WTC11 (cell line): ENCODE measurements at regions not wholly inside any gene's neighbourhood (a gene's known extent, or its start where the extent isn't known, plus 50 kb on each side); places are given as distances from the start of the nearest gene placed in this dataset.

Experiments
- CTCF ChIP-seq: fragments of 200-600 bp; IDR thresholded peaks from 2 replicates; pipeline ENCODE4 v1.8.0; 2022; ENCODE audit warnings: antibody characterized with exemption
- TF ChIP-seq, protein P1 (sequence below): sonication (generic); formaldehyde crosslinking; IDR thresholded peaks from 2 replicates; pipeline ENCODE4 v1.8.0; 2022; ENCODE audit warnings: mild to moderate bottlenecking, missing genetic modification reagents

DNA sequence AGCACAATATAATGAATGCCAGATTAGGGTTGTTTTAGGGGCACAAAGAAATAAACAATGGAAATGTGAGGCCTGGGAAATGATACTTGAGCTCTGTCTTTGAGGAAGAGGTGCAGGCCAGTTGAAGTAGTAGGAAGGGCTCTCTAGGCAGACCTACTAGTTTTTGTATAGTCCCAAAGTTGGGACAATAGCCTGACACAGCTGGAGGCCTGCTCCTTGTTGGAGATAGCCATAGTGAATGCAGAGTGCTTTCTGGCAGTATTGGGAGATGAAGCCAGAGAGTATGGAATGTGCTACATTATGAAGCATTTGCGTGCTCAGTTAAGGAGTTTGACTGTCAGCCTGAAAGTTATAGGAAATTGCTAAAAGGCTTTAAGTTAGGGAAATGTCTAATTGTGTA, 251.2 kb upstream of the ZPLD1 start:
- TF ChIP-seq CTCF = no peak
- TF ChIP-seq, protein P1, sequence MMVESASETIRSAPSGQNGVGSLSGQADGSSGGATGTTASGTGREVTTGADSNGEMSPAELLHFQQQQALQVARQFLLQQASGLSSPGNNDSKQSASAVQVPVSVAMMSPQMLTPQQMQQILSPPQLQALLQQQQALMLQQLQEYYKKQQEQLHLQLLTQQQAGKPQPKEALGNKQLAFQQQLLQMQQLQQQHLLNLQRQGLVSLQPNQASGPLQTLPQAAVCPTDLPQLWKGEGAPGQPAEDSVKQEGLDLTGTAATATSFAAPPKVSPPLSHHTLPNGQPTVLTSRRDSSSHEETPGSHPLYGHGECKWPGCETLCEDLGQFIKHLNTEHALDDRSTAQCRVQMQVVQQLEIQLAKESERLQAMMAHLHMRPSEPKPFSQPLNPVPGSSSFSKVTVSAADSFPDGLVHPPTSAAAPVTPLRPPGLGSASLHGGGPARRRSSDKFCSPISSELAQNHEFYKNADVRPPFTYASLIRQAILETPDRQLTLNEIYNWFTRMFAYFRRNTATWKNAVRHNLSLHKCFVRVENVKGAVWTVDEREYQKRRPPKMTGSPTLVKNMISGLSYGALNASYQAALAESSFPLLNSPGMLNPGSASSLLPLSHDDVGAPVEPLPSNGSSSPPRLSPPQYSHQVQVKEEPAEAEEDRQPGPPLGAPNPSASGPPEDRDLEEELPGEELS (CRISPR knock-in tag) = no peak
